GDM1 (cell line): ENCODE measurements at regions not wholly inside any gene's neighbourhood (a gene's known extent, or its start where the extent isn't known, plus 50 kb on each side); places are given as distances from the start of the nearest gene placed in this dataset.

Source experiments
- DNase-seq: peaks from one replicate; lab custom pipeline; 2025; lab: John Stamatoyannopoulos, UW

DNA sequence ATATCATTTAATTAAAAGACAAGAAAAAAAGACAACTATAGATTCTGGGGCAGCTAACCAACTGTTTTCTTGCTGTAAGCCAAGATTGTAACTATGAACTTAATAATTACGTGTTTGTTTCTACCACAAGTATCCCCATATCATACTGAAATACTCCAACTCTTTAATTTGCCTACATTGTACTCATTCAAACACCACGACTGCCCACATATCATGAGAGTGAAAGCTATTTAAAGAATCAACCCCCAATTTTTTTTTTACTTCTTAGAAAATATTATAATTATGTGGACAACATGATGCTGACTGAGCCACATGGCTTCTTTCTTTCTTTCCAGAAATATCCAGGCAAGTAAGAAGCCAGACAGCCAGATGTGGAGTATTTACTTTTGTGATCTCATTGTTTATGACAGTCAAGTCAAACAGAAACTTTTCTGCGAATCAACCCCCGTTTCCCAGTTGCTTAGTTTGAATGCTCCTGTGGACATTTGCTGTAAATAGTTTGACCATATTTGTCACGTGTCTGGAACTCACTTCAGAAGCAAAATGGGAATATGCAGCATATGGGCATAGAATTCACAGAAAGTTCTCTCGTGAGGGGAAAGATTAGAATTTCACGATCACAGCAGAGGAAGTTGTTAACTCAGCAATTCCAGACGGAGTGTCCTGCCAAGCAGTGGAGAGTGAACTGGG lies 126.8 kb upstream of the PSMD7 start:
- DNase-seq: no peak

DNA sequence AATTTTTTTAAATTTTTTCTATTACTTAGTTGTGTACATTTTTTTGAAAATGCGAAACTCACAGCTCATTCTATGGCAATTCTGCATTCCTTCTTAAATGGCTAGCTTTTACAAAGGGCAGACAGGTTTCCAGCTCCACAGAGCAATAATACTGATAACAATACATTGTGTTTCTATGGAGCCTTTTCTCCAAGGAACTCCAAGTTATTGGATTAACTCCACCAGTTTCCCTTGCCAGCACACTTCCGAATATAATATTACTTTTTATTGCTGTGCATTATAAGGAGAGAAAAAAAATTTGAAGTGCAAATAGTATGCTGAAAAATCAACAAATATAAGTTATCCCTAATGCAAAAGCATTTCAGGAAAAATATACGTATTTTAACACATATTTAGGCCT lies 127.5 kb upstream of the PSMD7 start:
- no peak for DNase-seq

DNA sequence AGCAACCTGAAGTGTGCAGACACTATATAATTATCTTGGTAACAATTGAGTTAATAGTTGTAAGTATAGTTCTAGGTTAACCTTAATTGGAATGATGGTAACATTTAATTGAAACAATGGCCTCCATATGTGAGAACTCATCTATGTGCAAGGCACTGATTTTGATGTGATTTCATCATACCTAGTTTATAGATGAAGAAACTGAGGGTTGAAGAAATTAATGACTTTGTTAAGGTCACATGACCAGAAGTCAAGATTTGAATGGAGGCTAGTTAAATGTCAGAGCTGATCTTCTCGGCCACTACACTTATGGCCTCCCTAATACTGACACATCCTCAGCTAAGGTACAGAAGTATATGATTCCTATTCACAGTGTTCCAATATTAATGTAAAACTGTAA lies 128.2 kb upstream of the PSMD7 start:
- no peak for DNase-seq

DNA sequence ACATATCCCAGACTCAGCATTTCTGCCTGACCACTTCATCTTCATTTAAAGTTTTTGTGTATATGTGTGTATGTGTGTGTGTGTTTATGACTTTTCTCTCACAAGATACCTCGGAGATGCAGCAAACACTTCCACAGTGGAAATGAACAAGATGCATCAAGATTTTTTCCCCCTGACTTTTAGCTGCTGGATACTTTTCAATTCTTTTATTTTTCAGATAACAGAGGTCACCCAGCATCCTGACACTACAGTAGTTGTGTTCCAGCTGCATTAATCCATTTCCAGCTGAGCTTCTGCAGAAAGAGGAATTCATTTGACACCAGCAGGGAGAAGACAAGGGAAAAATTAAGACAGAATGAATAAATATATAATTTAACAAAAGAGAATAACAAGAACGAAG lies 130.2 kb upstream of the PSMD7 start:
- DNase-seq: no peak

DNA sequence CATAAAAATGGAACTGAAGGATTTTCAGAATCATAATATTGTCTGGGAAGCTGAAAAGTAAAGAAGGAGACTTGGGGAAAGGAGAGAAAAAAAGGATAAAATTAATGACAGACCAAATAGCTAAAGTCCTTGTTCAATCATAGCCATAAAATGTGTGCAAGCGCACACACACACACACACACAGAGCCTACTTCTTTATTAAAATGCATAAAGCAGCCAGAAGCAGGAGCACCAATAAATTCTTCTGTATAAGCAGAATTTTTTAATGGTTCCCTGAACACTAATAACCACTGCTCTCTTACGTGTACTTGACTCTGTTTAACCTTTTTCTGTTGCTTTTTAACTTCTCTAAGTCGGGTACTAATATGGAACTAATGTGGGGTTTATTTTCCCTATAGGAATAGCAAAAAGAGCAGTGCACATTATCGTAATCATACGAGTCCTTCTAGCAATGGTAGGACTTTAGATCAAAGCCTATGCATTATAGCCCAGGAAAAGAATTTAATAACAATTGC lies 131.0 kb upstream of the PSMD7 start:
- no peak for DNase-seq

DNA sequence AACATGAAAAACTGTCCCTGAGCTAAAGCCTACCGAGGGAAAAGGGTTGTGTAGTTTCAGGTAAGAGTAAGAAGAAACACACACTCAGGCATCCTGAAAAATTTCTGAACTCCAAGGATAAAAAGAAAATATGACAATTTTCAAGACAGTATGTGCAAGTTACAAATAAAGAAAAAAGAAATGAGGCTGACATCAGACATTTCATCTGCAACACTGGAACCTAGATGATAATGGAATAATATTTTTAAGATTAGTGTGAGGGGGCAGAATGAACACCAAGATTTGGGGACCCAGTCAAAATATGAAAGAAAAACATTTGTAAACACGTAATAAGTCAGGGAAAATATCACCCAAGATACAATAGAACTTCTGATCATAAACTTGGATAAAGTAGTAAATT lies 135.9 kb upstream of the PSMD7 start:
- DNase-seq: no peak

DNA sequence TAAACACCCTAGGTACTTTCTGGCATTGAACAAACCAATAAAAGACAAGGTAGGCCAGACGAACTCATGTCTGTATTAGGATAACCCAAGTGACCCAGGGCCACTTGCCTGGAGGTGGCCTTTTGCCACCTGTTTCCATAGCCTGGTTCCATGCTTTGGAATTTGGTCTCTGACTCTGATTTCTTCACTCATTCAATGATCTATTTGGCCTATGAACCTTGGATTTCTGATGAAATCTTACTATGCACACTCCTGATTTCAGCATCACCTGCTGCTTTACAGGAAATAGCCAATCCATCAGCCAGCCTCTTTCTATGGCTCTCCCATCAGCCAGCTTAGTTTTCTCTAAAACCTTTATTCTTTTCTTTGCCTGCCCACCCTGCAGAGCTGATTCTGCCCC lies 142.8 kb upstream of the PSMD7 start:
- no peak for DNase-seq

DNA sequence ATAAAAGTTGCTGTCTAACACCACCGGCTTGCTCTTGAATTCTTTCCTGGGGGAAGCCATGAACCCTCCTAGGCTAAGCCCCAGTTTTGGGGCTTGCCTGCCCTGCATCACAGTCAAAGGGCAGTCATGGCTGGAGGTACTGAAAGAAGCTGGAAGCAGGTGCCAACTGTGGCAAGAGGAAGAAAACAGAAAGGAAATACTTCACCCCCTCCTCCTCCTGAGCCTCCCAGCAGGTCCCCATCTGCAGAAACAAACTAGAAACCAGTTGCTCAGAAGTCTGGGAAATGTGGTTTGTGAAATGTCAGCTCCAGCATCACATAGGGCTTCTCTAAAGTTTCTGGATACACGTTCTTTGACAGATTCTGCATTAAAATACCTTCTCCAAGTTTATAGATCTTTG lies 150.0 kb upstream of the PSMD7 start:
- no peak for DNase-seq

DNA sequence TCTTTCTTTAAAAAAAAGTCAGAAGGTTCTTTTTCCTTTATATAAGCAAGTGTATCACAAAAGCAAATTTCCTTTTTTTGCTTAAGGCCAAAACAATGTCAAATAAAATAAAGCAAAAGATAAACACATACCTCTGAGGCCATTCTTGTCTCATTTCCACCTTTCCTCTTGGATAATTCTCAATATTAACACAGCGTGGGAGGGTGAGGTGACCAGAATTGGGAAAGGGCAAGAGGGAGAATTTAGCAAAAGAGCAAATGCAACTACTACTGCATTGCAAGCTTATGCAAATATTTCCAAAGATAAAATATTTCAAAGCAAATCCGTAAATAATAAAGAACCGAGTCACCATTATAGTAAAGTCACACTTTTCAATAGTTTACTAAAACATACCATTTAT lies 153.4 kb upstream of the PSMD7 start:
- DNase-seq: no peak

DNA sequence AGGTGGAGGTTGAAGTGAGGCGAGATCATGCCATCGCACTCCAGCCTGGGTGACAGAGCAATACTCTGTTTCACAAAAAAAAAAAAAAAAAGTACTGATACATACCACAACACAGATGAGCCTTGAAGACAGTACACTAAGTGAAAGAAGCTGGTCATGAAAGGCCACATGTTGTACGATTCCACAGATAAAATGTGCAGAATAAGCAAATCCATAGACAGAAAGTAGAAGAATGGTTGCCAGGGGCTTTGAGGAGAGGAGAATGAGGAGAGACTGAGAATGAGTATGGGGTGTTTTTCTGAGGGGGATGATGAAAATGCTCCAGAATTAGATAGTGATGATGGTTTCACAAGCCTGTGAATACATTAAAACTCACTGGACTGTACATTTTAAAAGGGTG lies 155.6 kb upstream of the PSMD7 start:
- DNase-seq: no peak

DNA sequence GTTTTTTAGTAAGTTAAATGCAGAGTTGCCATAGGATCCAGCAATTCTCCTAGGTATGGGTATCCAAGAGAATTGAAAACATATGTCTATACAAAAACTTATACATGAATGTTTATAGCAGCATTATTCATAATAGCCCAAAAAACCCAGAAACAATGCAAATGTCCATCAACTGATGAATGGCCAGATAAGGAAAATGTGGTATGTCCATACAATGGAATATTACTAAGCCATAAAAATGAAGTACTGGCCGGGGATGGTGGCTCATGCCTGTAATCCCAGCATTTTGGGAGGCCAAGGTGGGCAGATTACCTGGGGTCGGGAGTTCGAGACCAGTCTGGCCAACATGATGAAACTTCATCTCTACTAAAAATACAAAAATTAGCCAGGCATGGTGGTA lies 156.1 kb upstream of the PSMD7 start:
- DNase-seq: no peak

DNA sequence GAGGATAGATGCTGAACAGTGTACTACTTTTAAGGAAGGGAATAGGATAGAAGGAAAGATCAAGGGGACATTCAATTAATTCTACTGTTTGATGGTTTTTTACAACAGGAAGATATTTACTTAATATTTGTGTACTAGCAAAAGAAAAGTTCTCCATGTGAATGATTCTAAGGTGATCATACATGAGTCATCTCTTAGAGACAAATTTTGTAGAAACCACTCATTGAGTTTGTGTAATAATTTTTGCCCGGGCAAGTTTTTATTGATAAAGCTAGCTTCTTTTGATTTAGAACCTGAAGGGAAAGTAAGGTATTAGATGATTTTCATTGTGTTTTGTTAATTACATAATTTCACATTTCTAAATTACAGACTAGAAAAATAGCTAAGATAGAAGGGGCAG lies 172.8 kb upstream of the PSMD7 start:
- DNase-seq: no peak

DNA sequence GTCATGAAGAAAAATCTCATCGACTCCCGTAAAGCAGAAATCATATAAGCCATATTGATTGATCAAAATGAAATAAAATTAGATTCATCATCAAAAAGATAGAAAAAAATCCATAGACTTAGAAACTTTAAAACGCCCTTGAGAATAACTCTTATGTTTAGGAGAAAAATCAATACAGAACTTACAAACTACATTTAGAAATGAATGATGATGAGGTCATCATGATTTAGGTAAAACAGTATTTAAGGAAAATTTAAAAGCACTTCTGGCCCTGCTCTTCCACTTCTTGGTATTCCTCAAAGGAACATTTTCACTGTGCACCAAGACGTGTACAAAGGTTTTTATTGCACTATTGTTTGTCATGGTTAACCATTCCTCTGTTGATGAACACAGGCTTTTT lies 173.4 kb upstream of the PSMD7 start:
- no peak for DNase-seq

DNA sequence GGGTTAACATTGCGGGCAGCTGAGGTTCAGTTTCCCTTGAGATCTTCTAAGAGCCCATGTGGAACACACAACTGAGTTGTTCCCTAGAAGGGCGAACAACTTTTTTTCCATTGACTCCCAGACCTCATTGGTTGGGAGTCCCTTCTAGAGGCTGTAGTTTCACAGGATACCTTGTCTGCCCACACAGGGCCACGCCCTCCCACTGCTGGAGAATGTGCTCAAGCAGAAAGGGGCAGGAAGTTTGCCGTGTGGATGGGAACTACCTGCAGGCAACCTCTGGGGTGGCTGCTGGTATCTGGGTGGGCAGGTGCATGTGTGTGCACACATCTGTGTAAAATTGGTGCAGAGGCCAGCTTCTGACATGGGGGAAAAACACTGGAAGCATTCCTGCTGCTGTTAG lies 178.8 kb upstream of the PSMD7 start:
- DNase-seq: no peak

DNA sequence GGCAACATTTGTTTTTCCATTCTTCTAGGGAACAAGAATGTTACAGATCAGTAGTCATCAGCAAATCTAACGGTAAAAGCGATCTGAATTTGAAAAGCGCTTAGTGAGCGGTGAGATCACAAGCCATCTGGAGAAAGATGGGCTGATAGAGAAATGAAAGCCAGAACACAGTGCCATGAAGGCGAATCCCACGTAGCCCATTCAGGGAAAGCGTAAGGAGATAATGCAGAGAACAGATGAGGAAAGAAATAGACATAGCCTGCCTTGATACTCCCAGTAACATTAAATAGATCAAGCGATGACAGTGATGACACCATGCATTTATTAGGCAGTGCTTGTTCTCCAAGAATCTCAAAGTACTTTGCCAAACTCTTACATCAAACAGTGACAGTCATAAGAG lies 183.1 kb upstream of the PSMD7 start:
- DNase-seq: no peak

DNA sequence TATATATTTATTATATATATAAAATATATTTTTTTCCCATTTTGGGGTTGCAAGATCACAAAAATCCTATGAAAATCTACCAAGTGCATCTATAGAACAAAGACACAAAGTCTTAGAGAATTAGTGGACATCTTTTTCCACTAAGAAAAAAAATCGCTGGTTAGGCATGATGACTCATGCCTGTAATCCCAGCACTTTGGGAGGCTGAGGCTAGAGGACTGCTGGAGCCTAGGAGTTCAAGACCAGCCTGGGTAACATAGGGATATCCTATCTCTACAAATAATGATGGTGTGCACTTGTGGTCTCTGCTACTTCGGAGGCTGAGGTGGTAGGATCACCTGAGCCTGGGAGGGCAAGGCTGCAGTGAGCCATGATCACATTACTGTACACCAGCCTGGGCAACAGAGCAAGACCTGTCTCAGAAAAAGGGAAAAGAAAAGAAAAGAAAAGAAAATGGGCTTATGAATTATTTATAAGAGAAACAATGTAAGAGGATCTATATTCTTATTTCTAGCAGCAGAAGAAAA lies 185.1 kb upstream of the PSMD7 start:
- DNase-seq: no peak

DNA sequence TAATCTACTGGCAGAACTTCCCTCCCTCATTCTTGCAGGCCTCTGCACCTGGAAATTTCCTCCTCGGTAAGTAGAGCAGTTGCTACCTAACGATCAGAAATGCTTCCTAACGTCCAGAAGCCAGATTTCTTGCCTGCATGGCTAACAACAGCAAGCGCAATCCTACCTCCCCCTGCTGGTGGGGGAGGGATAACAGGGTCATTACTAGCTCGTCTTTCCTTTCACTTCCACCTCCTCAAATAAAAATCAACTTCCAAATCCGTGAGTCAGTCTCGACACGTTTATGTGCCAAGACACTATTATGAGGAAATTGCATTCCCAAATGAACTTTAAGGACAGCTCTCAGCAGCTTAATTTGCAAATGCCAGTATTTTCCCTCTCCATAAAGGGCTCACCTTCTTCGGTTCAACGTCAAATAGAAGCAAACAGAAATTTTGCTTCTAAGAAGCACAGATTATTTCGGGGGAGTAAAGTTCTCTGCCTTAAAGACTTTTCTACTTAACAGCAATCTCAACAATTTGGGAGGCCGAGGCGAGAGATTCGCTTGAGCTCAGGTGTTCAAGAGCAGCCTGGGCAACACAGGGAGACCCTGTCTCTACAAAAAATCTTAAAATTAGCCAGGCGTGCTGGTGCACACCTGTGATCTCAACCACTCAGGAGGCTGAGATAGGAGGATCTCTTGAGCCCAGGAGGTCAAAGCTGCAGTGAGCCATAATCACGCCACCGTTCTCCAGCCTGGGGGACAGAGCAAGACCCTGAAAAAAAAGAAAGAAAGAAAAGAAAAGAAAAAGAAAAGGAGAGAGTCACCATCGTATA lies 188.6 kb upstream of the PSMD7 start:
- DNase-seq: peak; percentile 3

DNA sequence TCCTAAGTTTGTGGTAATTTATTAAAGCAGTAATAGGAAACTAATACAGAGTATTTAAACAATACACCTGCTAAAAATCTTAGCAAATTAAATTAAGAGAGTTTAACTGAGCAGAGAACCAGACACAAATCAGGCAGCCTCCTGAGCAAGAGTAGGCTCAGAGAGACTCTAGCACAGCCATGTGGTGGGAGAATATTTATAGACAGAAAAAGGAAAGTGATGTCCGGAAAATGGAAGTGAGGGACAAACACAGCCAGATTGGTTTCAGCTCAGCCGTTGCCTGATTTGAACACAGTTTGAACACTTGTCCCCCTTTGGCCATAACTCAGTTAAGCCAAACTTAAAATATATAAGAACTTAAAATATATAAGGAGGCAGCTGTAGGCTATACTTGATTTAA lies 192.6 kb upstream of the PSMD7 start:
- no peak for DNase-seq

DNA sequence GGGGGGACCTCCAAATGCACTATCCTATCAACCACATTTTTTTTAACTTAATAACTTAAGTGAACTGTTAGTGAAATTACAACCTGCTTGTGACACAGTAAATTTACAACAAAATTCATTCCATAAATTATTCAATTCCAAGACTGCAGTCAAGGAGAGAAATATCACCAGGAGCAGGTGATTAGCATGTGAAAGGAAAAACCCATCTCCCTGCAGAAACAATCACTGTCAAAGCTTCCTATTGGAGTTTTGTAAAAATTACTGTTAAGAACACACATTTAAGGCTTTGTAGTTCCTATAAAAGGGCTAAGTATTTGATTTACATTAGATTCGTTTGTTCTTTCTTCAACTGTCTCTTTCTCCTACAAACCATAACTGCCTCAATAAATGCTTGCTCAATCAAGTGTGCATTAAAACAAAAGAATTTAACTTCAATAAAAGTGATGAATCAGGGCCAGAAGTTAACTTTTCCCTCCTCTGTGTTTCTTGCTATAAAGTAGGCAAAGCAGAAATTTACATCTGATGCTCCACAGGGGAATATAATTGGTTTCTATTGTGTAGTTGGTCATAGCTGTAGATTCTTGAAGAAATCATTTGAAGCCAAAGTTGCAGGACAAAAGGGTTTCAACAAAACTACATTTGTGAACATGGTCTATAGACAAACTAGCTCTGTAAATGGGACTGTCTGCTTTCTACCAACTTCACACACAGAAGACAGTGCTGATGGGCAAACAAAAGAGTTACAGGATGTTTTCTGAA lies 195.1 kb upstream of the PSMD7 start:
- DNase-seq: no peak

DNA sequence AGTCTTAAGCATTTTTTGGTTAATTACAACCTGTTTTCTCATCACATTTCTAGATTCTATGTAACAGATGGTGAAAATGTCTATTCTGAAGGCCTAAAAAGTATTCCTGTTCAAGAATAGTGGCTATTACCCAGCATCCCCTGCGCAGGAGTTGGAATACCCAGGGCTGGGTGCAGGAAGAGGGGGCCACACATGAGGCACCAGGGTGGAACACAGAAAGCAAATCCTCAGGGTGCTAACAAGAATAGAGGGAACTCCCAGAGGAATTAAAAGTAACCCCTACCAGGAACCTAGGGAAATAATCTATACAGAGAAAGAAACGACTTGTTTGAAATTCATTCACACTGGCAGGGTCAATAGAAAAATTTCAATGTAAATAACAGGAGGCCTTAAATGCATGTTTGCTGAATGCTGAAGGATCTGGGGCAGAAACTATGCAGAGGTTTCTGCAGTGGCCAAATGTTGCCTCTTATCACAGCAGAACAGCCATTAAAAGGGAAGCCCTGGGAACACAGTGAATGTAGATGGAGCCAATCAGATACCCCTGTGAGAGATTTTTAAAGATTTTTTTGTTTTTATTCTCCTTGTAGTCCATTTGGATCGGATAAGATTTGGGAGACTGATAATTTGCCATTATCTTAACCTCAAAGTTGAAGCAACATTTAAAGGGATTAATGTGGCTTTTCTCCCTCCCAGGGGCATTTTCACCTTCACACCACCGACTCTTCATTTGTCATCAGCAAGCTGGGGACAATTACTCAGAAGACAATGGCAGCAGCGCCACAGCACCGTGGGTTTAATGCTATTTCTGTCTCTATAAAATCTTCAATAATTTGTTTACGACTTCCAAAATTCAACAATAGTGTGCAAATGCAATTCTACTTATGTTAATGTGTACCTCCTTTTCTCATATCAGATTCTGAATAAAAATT lies 196.0 kb upstream of the PSMD7 start:
- no peak for DNase-seq

DNA sequence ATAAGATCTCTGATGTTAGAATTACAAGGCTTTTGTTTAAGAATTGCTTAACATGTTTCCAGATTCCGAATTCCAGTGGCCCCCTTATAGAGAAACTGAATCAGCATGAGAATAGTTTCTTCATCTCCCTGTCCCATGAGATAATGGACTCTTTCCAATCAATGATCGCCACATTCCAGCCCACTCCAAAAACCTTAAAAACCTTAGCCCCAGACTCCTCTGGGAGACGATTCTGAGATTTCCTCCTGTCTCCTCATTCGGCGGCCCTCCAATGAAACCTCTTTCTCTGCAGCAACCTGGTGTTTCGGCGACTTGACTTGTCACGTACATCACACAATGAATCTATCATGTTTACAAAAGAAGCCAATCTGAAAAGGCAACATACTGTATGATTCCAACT lies 197.1 kb upstream of the PSMD7 start:
- DNase-seq: no peak

DNA sequence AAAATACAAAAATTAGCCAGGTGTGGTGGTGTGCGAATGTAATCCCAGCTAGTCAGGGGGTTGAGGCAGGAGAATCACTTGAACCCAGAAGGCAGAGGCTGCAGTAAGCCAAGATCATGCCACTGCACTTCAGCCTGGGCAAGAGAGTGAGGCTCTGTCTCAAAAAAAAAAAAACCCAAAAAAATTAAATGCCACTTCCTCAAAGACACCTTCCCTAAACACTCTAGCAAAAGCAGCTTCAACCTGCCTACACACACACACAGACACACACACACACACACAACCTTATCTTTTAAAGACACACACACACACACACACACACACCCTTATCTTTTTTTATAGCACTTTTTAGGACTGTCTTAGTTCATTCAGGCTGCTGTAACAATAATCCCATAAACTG lies 201.7 kb upstream of the PSMD7 start:
- DNase-seq: no peak
